CD4-positive, alpha-beta T cell (primary cell): ENCODE measurements at regions not wholly inside any gene's neighbourhood (a gene's known extent, or its start where the extent isn't known, plus 50 kb on each side); places are given as distances from the start of the nearest gene placed in this dataset.

Experiments
- ATAC-seq: fragments of 200-7000 bp; cut with Tn5 transposase; one replicate; pipeline ENCODE4 v1.10.0; 2022; ENCODE audit warnings: mild to moderate bottlenecking; ENCODE audit not compliant: poor library complexity
- CTCF ChIA-PET: fragments of 350-600 bp; sonication (Branson Sonifier 250); formaldehyde crosslinking; loops from one replicate; lab custom pipeline; 2021; ENCODE audit warnings: antibody characterized with exemption, inconsistent platforms; lab: Charles Lee
- POLR2A ChIA-PET: fragments of 350-600 bp; sonication (Branson Sonifier 250); formaldehyde crosslinking; loops from one replicate; lab custom pipeline; 2021; ENCODE audit warnings: antibody characterized with exemption, inconsistent platforms; lab: Charles Lee
- DNase-seq, 14 experiments: peaks; one replicate each; pipeline ENCODE4 v3.0.0-alpha.2; 2013 to 2020; ENCODE audit warnings: mixed read lengths in 2 of 14
- H3K27ac ChIP-seq, 2 donors: one replicate each; pipeline versions ENCODE4 v1.5.1 to v1.7.0; 2013; ENCODE audit warnings: low read length in 2 of 2, low read depth in 1 of 2, mild to moderate bottlenecking in 1 of 2
- H3K27me3 ChIP-seq, 2 experiments: 1 replicate in 1 of 2; 2 replicates in 1 of 2; pipeline versions ENCODE4 v1.6.1 to v1.7.0; 2013; ENCODE audit warnings: low read length in 2 of 2, control low read depth in 1 of 2, mild to moderate bottlenecking in 1 of 2, moderate library complexity in 1 of 2; ENCODE audit not compliant: insufficient read depth in 2 of 2, control insufficient read depth in 1 of 2
- H3K36me3 ChIP-seq: one replicate; pipeline ENCODE4 v1.6.1; 2013; ENCODE audit warnings: low read length, control low read depth; ENCODE audit not compliant: insufficient read depth
- H3K4me1 ChIP-seq: one replicate; pipeline ENCODE4 v1.6.1; 2013; ENCODE audit warnings: low read length, control low read depth; ENCODE audit not compliant: insufficient read depth
- H3K4me3 ChIP-seq: one replicate; pipeline ENCODE4 v1.5.1; 2013; ENCODE audit warnings: mild to moderate bottlenecking, low read length, moderate library complexity
- H3K9me3 ChIP-seq, 2 experiments: 1 replicate in 1 of 2; 2 replicates in 1 of 2; pipeline versions ENCODE4 v1.6.1 to v1.7.0; 2013; ENCODE audit warnings: low read length in 2 of 2, mild to moderate bottlenecking in 2 of 2, control low read depth in 1 of 2, moderate library complexity in 1 of 2; ENCODE audit not compliant: control insufficient read depth in 1 of 2, insufficient read depth in 1 of 2
- H3K27ac Mint-ChIP-seq: one replicate; pipeline ENCODE4 v1.8.0; 2020; ENCODE audit warnings: mixed read lengths
- H3K27me3 Mint-ChIP-seq: one replicate; pipeline ENCODE4 v1.8.0; 2021; ENCODE audit warnings: mixed read lengths
- H3K36me3 Mint-ChIP-seq: one replicate; pipeline ENCODE4 v1.8.0; 2021; ENCODE audit warnings: low read depth, mixed read lengths
- H3K4me1 Mint-ChIP-seq: one replicate; pipeline ENCODE4 v1.8.0; 2021; ENCODE audit warnings: low read depth, mixed read lengths
- H3K4me3 Mint-ChIP-seq: one replicate; pipeline ENCODE4 v1.8.0; 2020; ENCODE audit warnings: mild to moderate bottlenecking, mixed read lengths
- H3K9me3 Mint-ChIP-seq: one replicate; pipeline ENCODE4 v1.8.0; 2020; ENCODE audit warnings: mixed read lengths
- intact Hi-C, 2 experiments: fragments of 100-400 bp; cut with DNase I in 1 of 2; cut with micrococcal nuclease in 1 of 2; formaldehyde crosslinking; loops; one replicate each; pipeline versions ENCODE4 v1.15.1 to v1.9.0; 2023 to 2025; cut with DNase I, micrococcal nuclease
- TF ChIP-seq, protein P1 (sequence below): fragments of 200-600 bp; IDR thresholded peaks from one replicate; pipeline ENCODE4 v1.8.0; 2022; ENCODE audit warnings: antibody characterized with exemption, mild to moderate bottlenecking

DNA sequence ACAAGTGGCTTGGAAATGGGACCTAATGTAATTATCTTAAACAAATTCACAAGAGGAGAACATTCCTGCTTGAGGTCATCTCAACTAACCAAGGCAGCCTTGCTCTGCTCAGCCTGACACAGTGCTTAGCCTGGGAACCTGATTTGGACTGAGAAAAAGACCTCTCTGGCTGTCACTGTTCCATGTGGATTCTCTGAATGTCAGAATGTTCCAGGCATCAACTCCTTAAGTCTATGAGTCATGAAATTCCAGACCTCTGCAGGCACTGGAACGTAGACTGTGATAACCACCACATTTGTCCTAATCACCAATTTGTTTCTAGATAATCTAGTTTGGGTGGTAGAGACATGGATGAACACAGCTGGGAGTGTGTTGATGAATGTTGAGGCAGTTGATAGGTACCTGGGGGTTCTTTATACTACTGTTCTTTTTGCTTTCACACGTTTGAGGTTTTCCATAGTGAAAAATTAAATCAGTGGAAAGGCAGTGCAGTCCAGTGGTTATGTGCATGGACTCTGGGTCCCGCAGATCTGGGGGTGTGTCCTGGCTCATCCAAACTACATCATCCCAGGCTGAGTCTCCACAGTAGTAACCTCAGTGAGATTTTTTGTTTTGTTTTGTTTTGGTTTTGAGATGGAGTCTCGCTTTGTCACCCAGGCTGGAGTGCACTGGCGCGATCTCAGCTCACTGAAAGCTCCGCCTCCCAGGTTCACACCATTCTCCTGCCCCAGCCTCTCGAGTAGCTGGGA, 269.6 kb downstream of the MN1 start:
- ChIA-PET CTCF (no interaction called here), POLR2A (no interaction called here)
- Mint-ChIP-seq H3K4me1 (no peaks in the 10 kb centered on the region), H3K9me3 (no peaks in the 10 kb centered on the region), H3K27me3 (peaks cover 6% of the 10 kb centered on the region), H3K4me3 (no peak overlapping the region), H3K27ac (no peak overlapping the region), H3K36me3 (no peaks in the 10 kb centered on the region)
- H3K36me3 ChIP-seq: no peaks in the 10 kb centered on the region
- H3K27ac ChIP-seq: no peak overlapping the region
- TF ChIP-seq, protein P1, sequence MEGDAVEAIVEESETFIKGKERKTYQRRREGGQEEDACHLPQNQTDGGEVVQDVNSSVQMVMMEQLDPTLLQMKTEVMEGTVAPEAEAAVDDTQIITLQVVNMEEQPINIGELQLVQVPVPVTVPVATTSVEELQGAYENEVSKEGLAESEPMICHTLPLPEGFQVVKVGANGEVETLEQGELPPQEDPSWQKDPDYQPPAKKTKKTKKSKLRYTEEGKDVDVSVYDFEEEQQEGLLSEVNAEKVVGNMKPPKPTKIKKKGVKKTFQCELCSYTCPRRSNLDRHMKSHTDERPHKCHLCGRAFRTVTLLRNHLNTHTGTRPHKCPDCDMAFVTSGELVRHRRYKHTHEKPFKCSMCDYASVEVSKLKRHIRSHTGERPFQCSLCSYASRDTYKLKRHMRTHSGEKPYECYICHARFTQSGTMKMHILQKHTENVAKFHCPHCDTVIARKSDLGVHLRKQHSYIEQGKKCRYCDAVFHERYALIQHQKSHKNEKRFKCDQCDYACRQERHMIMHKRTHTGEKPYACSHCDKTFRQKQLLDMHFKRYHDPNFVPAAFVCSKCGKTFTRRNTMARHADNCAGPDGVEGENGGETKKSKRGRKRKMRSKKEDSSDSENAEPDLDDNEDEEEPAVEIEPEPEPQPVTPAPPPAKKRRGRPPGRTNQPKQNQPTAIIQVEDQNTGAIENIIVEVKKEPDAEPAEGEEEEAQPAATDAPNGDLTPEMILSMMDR: no peak
- ATAC-seq: no peak
- no peaks in the 10 kb centered on the region for H3K4me1 ChIP-seq
- H3K27me3 ChIP-seq: no peaks in the 10 kb centered on the region
- intact Hi-C loops: no loop called here
- DNase-seq: no peak
- no peaks in the 10 kb centered on the region for H3K9me3 ChIP-seq
- no peak overlapping the region for H3K4me3 ChIP-seq

DNA sequence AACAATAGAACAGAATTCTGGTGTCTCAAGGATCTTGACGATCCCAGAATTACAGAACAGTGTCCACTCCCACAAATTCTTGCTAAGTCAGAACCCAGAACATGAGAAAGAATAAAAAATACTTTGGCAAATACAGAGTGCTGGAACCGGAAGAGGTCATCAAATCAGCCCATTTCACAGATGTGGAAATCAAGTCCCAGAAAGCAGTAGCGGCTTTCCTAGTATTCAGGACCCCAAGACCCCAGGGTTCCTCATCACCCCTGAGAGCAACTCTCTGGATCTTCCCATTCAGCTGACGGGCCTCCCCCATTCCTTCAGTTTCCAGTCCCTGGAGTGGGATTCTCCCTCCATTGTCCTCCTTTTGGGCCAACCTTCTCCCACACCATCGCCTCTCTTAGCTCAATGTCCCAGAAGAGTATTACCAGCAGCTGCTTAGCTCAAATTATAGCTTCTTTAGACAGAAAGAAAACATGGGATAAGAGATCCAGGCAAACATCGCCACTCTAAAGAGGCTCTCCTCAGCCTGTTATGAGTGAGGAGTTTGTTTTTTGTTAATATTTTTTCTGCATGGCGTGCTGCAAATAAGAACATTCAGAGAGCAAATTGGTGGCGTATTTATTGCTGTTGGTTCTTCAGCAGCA, 268.3 kb downstream of the MN1 start:
- Histone ChIP-seq H3K9me3 (peaks cover 0 to 4% of the 10 kb centered on the region in 2 experiments), H3K27ac (no peak overlapping the region), H3K27me3 (no peaks in the 10 kb centered on the region), H3K4me3 (no peak overlapping the region), H3K36me3 (no peaks in the 10 kb centered on the region), H3K4me1 (no peaks in the 10 kb centered on the region)
- DNase-seq (no peak), ATAC-seq (no peak)
- POLR2A ChIA-PET: no interaction called here
- intact Hi-C loops: no loop called here
- H3K4me1 Mint-ChIP-seq: no peaks in the 10 kb centered on the region
- no peak overlapping the region for H3K4me3 Mint-ChIP-seq
- peaks cover 8% of the 10 kb centered on the region for H3K27me3 Mint-ChIP-seq
- TF ChIP-seq, protein P1: no peak
- H3K36me3 Mint-ChIP-seq: no peaks in the 10 kb centered on the region
- no peaks in the 10 kb centered on the region for H3K9me3 Mint-ChIP-seq
- CTCF ChIA-PET: no interaction called here
- H3K27ac Mint-ChIP-seq: no peak overlapping the region

DNA sequence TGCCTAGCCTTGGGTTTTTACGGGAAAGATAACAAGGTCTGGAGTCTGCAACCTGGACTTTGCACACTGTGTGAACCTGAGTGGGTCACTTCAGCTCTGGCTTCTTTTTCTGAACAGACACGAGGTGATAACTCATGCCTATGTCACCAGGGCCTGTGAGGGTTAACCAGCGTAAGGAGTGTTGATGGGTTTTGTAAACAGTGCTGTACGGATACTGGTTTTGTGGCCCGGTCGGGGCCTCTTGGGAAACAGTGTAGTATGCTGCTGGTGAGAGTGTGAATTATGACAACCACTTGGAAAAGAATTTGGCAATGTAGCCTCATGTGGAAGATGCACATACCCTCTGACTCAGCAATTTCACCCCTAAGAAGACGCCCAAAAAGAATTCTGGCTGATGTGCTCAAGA, 266.8 kb downstream of the MN1 start:
- no peak overlapping the region for H3K4me3 ChIP-seq
- ATAC-seq (no peak), DNase-seq (no peak)
- H3K27ac ChIP-seq: no peak overlapping the region
- TF ChIP-seq, protein P1: no peak
- Mint-ChIP-seq H3K4me3 (no peak overlapping the region), H3K4me1 (no peaks in the 10 kb centered on the region), H3K36me3 (no peaks in the 10 kb centered on the region), H3K27me3 (peaks cover 8% of the 10 kb centered on the region), H3K27ac (no peak overlapping the region), H3K9me3 (no peaks in the 10 kb centered on the region)
- ChIA-PET CTCF (no interaction called here), POLR2A (no interaction called here)
- H3K9me3 ChIP-seq: peaks cover 0 to 4% of the 10 kb centered on the region in 2 experiments
- H3K27me3 ChIP-seq: no peaks in the 10 kb centered on the region
- intact Hi-C loops: no loop called here
- H3K4me1 ChIP-seq: no peaks in the 10 kb centered on the region
- H3K36me3 ChIP-seq: no peaks in the 10 kb centered on the region
